HG03354 (cell line): ENCODE measurements at regions not wholly inside any gene's neighbourhood (a gene's known extent, or its start where the extent isn't known, plus 50 kb on each side); places are given as distances from the start of the nearest gene placed in this dataset.
"Not testable (repeated sequence)": the region's sequence is repeated elsewhere in the genome, so short reads cannot be mapped to it uniquely, and the experiment has no call there.

Experiments
- ATAC-seq: cut with Tn5 transposase; IDR thresholded peaks from one replicate; pipeline ENCODE4 v1.9.1; 2021; ENCODE audit warnings: mild to moderate bottlenecking; ENCODE audit not compliant: unreplicated experiment, poor library complexity, severe bottlenecking

DNA sequence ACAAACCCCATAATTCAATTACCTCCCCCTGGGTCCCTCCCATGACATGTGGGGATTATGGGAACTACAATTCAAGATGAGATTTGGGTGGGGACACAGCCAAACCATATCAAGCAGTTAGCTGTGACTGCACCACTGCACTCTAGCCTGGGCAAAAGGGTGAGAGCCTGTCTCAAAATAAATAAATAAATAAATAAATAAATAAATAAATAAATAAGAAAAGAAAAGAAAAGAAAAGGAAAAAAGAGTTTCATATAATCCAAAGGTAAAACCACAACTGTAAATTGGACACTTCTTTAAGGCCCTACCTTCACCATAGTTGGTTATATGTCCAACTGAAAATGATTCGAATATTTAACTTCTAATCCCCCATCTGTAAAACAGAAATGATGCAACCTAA, 157.6 kb upstream of the FIGN start:
- not testable (repeated sequence) for ATAC-seq

DNA sequence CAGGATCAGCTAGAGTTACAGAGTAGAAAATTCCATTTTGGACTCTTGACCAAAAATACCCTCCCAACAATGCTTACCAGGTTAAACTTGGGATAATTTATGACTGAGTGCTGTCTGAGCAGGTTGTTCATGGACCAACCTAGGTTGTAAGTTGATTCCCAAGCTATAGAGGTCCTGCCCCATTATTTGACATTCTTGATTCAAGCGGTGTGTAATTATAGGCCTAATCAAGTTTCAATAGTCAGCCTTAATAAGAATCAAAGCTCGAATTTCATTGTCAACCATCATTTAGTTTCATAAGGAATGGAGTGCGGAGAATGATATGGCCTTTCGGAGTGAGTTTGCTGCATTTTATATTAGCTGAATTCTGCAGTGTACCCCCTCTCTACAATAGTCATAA, 152.8 kb upstream of the FIGN start:
- no peak for ATAC-seq

- ATAC-seq: no peak
These were observed 151.4 kb upstream of the FIGN start for GRCh38 chr2:163887182-163887581.

GRCh38 chr2:163884416-163884815, 148.6 kb upstream of the FIGN start:
- no peak for ATAC-seq

GRCh38 chr2:163878718-163879117, 142.9 kb upstream of the FIGN start:
- ATAC-seq: peak; percentile 85

GRCh38 chr2:163877316-163877715, 141.5 kb upstream of the FIGN start:
- no peak for ATAC-seq

DNA sequence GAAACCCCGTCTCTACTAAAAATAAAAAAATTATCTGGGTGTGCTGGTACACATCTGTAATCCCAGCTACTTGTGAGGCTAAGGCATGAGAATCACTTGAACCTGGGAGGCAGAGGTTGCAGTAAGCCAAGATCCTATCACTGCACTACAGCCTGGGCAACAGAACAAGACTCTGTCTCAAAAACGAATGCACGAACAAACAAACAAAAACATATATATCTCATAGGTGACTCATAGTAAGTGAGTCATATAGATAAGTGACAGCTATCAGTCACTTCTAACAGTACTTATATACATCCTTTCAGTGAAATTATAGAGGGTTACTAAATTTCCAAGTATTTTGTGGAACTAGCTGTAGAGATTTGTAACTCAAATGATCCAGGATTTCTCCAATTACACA, 127.3 kb upstream of the FIGN start:
- ATAC-seq: no peak

DNA sequence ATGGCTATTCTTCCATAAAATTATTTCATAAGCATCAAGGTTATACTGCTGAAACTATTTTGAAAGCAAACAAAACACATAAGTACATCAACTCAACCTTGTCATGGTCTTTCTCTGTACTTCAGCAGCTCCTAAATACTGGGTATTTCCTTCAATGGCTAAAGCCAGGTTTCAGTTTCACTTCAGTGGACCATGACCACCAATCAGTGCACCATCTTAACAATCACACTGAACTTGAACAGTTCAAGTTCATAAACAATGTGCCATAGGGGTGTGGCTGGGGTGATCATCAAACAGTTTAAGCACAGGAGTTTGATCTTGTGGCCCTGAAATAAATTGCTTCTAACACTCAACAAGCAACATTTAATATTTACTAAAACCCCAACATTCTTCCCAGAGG, 124.1 kb upstream of the FIGN start:
- ATAC-seq: peak; percentile 55

DNA sequence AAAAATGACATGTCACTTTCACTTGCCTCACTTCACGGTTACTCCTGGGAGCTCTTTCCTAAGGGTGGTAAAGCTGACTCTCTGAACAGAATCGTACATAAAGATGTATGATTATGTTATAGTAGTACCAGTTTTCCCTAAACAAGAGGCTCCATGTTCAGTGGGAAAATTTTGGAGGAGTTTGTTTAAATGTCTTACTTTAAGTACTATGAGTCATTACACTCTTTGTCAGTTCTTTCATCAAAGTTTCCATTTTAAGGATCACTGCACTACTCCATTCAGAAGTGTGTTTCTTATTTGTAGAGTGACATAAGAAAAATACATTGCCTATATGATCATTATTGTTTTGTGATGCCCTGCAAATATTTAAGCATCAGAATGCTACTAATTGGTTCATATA, 121.1 kb upstream of the FIGN start:
- ATAC-seq: no peak

GRCh38 chr2:163852616-163853015, 116.8 kb upstream of the FIGN start:
- ATAC-seq: no peak

DNA sequence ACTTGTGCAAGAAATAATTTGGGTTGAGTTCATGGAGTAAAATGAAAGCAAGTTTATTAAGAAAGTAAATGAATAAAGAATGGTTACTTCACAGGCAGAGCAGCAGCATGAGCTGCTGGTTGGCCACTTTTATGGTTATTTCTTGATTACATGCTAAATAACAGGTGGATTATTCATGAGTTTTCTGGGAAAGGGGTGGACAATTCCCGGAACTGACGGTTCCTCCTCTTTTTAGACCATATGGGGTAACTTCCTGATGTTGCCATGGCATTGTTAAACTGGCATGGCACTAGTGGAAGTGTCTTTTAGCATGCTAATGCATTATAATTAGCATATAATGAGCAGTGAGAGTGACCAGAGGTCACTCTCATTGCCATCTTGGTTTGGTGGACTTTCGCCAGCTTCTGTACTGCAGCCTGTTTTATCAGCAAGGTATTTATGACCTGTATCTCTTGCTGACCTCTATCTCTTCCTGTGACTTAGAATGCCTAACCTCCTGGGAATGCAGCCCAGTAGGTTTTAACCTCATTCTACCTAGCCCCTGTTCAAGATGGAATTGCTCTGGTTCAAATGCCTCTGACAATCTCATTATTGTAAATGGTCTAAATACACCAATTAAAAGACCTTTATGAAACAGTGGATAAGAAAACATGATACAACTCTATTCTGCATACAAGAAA, 114.1 kb upstream of the FIGN start:
- no peak for ATAC-seq

DNA sequence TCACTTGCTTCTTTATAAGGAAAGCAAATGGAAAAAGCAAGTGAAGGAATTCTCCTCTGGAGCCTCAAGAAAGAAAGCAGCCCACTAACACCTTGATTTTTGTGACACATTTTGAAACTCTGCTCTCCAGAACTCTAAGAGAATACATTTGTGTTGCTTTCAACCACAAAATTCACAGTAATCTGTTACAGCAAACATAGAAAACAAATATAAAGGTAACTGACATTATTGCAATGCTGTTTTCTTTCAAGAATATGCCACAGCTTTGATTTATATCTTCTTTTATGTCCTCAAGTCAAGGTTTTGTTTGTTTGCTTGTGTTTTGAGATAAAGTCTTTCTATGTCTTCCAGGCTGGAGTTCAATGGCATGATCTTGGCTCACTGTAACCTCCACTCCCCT, 103.1 kb upstream of the FIGN start:
- ATAC-seq: no peak

DNA sequence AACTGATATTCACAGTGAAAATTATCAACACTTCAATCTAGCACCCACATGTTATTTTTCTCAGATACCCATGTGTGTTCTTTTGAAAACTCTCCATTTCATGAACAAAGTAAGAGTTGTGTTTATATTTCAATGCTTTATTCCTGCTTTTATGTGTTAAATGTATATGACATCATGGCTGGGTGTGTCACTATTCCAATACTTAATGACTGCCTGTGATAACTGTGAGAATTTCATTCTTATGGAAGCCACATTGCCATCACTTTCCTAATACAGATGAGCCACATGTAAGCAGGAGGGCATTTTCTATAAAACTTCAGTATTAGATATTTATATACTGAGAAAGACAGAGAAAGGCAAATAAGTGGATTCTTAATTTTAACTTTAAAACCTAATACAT, 100.4 kb upstream of the FIGN start:
- no peak for ATAC-seq

- ATAC-seq: no peak
These were observed 99.0 kb upstream of the FIGN start for GRCh38 chr2:163834841-163835240.

DNA sequence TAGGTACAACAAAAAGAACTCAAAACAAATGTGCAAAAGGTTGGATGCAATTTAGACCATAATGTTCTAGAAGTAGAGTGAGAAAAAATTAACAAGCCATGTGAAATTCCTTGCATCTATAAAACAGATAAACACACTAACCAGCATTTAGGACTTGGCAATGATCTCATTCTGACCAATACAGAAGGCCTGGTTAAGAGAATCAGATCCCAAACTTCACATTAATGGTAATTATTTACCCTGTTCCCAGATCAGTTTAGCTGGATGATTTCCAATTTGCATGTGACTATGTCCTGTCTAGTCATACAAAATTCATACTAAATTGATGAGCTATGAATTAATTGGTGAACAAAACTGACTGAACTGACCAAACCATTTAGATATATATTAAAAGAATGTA, 98.4 kb upstream of the FIGN start:
- no peak for ATAC-seq

DNA sequence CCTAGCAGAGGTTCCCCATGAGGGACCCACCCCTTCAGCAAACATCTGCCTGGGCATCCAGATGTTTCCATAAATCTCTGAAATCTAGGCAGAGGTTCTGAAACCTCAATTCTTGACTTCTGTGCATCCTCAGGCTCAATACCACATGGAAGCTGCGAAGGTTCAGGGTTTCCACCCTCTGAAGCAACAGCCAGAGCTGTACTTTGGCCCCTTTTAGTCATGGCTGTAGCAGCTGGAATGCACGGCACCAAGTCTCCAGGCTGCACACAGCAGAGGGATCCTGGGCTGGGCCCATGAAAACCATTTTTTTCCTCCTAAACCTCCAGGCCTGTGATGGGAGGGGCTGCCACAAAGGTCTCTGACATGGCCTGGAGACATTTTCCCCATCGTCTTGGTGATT, 93.0 kb upstream of the FIGN start:
- ATAC-seq: no peak

DNA sequence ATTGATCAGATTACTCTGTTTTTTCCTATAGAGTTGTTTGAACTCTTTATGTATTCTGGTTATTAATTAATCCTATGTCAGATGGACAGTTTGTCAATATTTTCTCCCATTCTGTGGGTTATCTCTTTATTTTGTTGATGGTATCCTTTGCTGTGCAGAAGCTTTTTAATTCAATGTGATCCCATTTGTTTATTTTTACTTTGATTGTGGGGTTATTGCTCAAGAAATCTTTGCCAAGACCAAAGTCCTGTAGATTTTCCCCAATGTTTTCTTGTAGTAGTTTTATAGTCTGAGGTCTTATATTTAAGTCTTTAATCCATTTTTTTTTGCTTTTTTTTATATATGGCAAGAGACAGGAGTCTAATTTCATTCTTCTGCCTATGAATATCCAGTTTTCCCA, 86.2 kb upstream of the FIGN start:
- no peak for ATAC-seq

DNA sequence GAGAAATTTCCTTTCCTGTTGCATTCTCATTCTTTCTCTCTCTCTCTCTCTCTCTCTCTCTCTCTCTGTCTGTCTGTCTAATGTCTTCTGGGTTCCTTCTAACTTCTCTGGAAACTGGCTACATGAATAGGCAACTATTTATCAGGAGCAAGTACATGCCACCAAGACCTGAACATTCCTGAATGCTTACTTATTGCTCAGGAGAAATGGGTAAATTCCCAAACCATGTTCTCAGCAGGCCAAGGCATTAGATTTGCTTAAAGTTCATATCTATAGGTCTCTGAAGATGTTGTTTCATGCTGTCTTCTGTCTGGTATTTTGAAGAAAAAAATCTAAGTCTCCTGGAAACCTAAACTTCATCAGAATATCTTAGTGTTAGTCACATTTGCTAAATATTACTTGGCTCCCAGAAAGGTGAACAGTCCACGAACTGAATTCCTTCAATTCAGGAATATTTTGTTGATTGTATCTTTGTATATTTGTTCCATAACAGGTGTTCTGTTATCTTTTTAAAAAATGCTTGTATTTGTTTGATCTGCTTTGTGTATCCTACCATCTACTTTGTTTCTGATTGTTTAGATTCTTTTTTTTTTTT, 77.2 kb upstream of the FIGN start:
- no peak for ATAC-seq

DNA sequence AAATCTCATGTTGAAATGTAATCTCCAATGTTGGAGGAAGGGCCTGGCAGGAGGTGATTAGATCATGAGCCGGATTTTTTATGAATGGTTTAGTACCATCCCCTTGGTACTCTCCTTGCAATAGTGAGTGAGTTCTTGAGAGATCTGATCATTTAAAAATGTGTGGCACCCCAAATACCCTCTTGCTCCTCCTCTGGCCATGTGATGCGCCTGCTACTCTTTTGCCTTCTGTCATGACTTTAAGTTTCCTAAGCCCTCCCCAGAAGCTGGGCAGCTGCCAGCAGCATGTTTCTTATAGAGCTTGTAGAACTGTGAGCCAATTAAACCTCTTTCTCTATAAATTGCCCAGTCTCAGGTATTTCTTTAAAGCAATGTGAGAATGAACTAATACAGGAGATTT, 72.6 kb upstream of the FIGN start:
- no peak for ATAC-seq

GRCh38 chr2:163802284-163802683, 66.5 kb upstream of the FIGN start:
- ATAC-seq: no peak

DNA sequence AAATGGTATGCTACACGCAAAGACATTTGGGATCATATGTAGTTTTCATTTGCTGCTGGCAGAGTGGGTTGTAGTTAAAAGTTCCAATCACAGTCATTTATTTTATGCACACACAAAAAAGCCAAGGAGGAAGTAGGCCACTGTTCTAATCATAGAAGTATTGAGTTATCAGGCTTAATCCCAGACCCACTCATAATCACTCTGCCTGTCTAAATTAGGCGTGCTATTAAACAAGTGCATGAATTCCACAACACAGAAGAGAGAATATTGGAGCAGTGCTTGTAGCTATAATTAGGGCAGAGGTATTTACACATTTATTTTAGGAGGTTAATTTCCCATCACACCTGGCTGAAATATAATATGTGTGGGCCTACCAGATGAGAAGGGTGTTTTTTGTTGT, 65.7 kb upstream of the FIGN start:
- ATAC-seq: no peak

- ATAC-seq: no peak
These were observed 65.2 kb upstream of the FIGN start for GRCh38 chr2:163800951-163801381.
